GM12873 (cell line): ENCODE measurements at regions not wholly inside any gene's neighbourhood (a gene's known extent, or its start where the extent isn't known, plus 50 kb on each side); places are given as distances from the start of the nearest gene placed in this dataset.

Experiments
- TF ChIP-seq, protein P1 (sequence below): IDR thresholded peaks from 2 replicates; pipeline ENCODE4 v1.5.1; 2012; ENCODE audit warnings: low read depth, mild to moderate bottlenecking, moderate library complexity, low read length, control low read depth; ENCODE audit not compliant: insufficient read depth; ENCODE audit errors: missing control alignments

DNA sequence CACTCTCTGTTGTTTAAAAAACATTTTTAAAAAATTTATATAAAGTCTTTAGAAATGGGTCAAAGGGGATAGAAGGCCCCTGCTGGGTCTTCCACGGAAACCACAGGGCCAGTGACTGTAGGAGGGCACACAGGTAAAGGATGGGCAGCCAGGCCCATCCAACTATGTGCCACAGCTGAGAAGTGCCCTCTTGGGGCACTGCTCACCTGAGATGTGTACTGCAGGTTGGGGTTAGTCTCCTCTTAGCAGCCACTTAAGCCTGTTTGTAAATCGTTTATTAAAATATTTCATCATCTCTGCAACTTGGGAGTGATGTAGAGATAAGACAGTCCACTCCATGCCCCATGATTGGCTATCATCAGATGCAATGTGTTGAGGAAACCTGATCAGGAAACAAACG lies 222.4 kb downstream of the DIRAS2 start:
- TF ChIP-seq, protein P1, sequence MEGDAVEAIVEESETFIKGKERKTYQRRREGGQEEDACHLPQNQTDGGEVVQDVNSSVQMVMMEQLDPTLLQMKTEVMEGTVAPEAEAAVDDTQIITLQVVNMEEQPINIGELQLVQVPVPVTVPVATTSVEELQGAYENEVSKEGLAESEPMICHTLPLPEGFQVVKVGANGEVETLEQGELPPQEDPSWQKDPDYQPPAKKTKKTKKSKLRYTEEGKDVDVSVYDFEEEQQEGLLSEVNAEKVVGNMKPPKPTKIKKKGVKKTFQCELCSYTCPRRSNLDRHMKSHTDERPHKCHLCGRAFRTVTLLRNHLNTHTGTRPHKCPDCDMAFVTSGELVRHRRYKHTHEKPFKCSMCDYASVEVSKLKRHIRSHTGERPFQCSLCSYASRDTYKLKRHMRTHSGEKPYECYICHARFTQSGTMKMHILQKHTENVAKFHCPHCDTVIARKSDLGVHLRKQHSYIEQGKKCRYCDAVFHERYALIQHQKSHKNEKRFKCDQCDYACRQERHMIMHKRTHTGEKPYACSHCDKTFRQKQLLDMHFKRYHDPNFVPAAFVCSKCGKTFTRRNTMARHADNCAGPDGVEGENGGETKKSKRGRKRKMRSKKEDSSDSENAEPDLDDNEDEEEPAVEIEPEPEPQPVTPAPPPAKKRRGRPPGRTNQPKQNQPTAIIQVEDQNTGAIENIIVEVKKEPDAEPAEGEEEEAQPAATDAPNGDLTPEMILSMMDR = no peak

DNA sequence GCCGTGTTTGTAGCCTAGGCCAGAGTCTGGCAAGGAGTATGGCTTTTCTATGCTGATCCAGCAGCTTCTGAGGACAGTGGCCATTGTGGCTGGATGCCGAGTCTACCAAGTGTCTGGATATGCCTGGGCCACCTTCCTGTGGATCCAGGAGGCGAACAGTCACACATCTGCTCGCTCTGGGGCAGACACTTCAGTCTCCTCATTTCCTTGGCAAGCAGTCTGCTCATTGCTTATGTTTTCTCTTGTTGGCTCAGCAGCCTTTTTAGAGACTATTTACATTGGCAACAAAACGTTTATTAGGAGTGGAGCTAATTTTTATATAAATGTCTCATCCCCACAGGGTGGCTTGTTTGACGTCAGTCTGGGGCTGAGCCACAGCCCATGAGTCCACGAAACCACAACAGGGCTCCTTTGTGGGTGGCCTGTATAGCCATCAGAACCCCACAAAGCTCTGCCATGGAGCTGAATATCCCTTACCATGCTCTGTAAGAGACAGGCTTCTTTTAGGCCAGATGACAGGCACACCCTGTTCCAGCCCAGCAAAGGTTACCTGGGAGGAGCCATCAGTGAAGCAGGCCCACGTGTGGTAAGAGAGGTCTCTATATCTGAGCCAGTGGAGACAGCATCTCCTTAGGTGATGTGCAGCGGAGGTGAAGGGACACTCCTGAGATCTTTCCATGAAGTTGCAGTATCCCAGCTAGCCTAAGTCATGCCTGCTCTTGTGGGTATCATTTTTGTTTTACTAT lies 221.7 kb downstream of the DIRAS2 start:
- TF ChIP-seq, protein P1 = no peak

DNA sequence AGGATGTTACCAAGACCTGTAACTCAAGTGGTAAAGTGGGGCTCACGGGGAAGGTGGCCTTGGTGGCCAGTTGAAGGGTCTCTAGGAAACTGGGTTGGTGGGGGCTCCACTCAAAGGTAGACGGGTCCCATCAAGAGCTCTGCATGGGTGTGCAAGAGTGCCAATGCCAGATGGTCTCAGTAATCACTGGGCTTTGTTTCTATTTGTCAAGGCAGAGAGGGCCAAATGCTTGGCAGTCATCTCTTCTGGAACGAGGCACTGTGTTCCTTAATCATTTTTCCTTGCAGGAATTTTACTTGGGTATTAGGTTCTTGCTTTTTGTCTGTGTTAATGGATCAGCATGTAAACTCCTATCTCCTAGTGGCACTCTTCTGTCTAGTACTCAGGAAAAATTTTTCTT lies 220.8 kb downstream of the DIRAS2 start:
- TF ChIP-seq, protein P1 = no peak

- TF ChIP-seq, protein P1 = no peak
Measured at GRCh38 chr9:90423661-90424193, 218.9 kb downstream of the DIRAS2 start.

DNA sequence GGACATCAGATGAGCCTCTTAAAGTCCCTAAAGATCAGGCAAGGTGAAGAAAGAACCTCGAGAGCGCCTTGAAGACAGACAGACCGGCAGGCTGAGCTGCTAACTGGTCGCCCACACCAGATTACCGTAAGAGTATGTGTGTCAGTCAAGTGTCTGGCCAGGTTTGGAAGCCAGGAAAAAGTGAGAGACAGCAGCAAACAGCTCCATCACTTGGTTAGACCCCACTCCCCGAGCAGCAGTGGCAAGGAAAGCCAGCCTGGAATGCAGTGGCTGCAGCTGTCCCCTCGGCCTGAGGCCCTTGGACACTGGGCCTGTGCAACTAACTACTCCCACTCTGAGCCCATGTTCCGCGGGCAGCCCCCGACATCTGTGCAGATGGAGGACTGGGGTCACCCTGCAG lies 214.1 kb downstream of the DIRAS2 start:
- TF ChIP-seq, protein P1 = no peak

GRCh38 chr9:90432951-90433350 lies 209.7 kb downstream of the DIRAS2 start:
- TF ChIP-seq, protein P1 = no peak

GRCh38 chr9:90433398-90433941 lies 209.2 kb downstream of the DIRAS2 start:
- TF ChIP-seq, protein P1 = no peak
